Lung (tissue), 11 donors: ENCODE measurements at regions not wholly inside any gene's neighbourhood (a gene's known extent, or its start where the extent isn't known, plus 50 kb on each side); places are given as distances from the start of the nearest gene placed in this dataset.

Experiments used
- ATAC-seq: fragments of 200-7000 bp; cut with Tn5 transposase; one replicate; pipeline ENCODE4 v1.9.1; 2020; ENCODE audit warnings: moderate number of reproducible peaks; ENCODE audit not compliant: insufficient read depth, low FRiP score
- DNase-seq, 3 donors: peaks; one replicate each; pipeline ENCODE4 v3.0.0-alpha.2; 2013 to 2017
- H3K27ac ChIP-seq, 2 donors: one replicate each; pipeline ENCODE4 v1.5.1; 2013; ENCODE audit warnings: mild to moderate bottlenecking in 2 of 2, moderate library complexity in 2 of 2, control low read depth in 1 of 2, inconsistent platforms in 1 of 2, low read depth in 1 of 2, low read length in 1 of 2
- H3K27me3 ChIP-seq, 3 donors: one replicate each; pipeline ENCODE4 v1.5.1; 2013; ENCODE audit warnings: low read length in 2 of 3; ENCODE audit not compliant: control insufficient read depth in 3 of 3, insufficient read depth in 3 of 3
- H3K36me3 ChIP-seq, 4 donors: one replicate each; pipeline ENCODE4 v1.5.1; 2013; ENCODE audit warnings: low read length in 4 of 4, mild to moderate bottlenecking in 1 of 4, moderate library complexity in 1 of 4; ENCODE audit not compliant: control insufficient read depth in 4 of 4, insufficient read depth in 4 of 4
- H3K4me1 ChIP-seq, 5 donors: one replicate each; pipeline ENCODE4 v1.5.1; 2013; ENCODE audit warnings: low read length in 5 of 5, mild to moderate bottlenecking in 2 of 5, moderate library complexity in 1 of 5; ENCODE audit not compliant: control insufficient read depth in 5 of 5, insufficient read depth in 5 of 5
- H3K4me3 ChIP-seq: one replicate; pipeline ENCODE4 v1.5.1; 2013; ENCODE audit warnings: mild to moderate bottlenecking, control low read depth, moderate library complexity
- H3K9ac ChIP-seq, 2 donors: one replicate each; pipeline ENCODE4 v1.5.1; 2013; ENCODE audit warnings: low read length in 2 of 2, control low read depth in 1 of 2; ENCODE audit not compliant: insufficient read depth in 1 of 2
- H3K9me3 ChIP-seq, 4 donors: one replicate each; pipeline ENCODE4 v1.5.1; 2013; ENCODE audit warnings: low read length in 3 of 4, mild to moderate bottlenecking in 1 of 4, moderate library complexity in 1 of 4; ENCODE audit not compliant: control insufficient read depth in 4 of 4, insufficient read depth in 3 of 4
- WGBS, 2 donors: extraction: QIAGEN DNeasy Blood & Tissue Kit; methylation state at CpG; one replicate each; pipeline ENCODE4 v1.1.7; 2013; 5-methylcytosine and 5-hydroxymethylcytosine counted together
- TF ChIP-seq, protein P1 (sequence below): IDR thresholded peaks from 2 replicates; pipeline ENCODE4 v1.5.1; 2012; ENCODE audit warnings: mild to moderate bottlenecking; ENCODE audit errors: control extremely low read depth, extremely low read depth
- donor health status: control.
- donor health status: control.
- donor health status: Bipolar disorder and iron deficiency.
- donor health status: healthy.
- donor health status: DM: yes; HTN: yes; CAD: no.

DNA sequence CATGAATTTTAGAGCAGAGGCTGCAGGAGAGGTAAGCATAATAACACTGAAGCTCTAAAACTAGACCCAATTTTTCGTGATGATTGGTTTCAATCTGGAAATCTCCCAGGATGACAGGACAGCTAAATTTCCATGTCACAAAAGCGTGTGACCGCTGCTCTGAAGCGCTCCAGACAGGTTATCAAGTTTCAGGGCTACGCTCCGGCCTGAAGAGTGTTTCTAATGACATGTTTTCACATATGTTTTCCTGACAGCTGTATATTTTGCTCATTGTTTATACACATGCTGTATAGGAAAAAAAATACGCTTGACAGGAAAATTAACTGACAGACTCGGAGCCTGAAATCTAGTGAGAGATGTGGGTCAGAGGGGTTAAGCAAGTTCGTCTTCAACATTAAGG is 219.8 kb upstream of the BMPER start:
- Histone ChIP-seq H3K27ac (no peak overlapping the region), H3K4me3 (no peak overlapping the region), H3K9ac (no peak overlapping the region), H3K27me3 (no peaks in the 10 kb centered on the region), H3K4me1 (peaks cover 0 to 20% (median 5%) of the 10 kb centered on the region in 5 donors), H3K9me3 (no peaks in the 10 kb centered on the region), H3K36me3 (peaks cover 0 to 1% (median 0%) of the 10 kb centered on the region in 4 donors)
- 94 to 95% methylated on average over 9 of the region's 9 CpGs for WGBS, 2 donors
- ATAC-seq (no peak), DNase-seq (no peak)
- TF ChIP-seq, protein P1, sequence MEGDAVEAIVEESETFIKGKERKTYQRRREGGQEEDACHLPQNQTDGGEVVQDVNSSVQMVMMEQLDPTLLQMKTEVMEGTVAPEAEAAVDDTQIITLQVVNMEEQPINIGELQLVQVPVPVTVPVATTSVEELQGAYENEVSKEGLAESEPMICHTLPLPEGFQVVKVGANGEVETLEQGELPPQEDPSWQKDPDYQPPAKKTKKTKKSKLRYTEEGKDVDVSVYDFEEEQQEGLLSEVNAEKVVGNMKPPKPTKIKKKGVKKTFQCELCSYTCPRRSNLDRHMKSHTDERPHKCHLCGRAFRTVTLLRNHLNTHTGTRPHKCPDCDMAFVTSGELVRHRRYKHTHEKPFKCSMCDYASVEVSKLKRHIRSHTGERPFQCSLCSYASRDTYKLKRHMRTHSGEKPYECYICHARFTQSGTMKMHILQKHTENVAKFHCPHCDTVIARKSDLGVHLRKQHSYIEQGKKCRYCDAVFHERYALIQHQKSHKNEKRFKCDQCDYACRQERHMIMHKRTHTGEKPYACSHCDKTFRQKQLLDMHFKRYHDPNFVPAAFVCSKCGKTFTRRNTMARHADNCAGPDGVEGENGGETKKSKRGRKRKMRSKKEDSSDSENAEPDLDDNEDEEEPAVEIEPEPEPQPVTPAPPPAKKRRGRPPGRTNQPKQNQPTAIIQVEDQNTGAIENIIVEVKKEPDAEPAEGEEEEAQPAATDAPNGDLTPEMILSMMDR, result no peak

DNA sequence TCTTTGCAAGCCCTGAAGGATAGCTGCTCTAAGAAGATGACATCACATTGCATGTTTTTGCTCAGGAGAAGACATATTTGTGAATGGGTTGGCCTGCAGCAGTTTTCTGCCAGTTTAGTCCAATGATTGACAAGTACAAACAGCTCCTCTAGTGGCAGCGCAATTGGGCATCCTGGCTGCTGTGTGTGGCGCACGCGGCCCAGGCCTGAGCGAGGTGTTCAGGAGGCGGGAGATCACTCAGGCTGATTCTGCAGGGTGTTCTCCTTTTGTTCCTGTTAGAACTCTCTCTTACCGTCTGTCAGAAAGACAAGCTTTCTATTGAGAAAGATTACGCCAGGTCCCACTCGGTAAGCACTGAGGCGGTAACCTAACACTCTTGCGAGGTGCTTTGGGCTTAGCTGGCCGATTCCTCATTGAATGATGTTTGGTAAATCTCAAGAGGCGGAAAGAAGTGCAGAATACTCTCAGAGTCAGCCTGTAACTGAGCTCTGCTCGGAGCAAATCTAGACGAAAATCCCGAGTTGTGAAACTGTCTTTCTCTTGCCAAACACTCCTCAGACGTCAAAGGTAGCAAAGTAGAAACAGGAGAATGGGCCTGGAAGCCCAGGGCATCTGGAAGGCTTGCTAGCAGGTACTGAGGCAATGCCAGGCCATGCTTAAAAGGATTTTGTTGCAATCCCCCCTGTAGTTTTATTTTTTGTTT is 219.2 kb upstream of the BMPER start:
- ATAC-seq (peak; percentile 62), DNase-seq (peak; percentile 46 to 72 (median 49))
- WGBS, 2 donors, result 72 to 84% methylated on average over 17 of the region's 17 CpGs
- peaks cover 0 to 1% (median 0%) of the 10 kb centered on the region in 4 donors for H3K36me3 ChIP-seq
- peaks cover 0 to 20% (median 5%) of the 10 kb centered on the region in 5 donors for H3K4me1 ChIP-seq
- no peaks in the 10 kb centered on the region for H3K27me3 ChIP-seq
- no peak overlapping the region for H3K27ac ChIP-seq
- TF ChIP-seq, protein P1, result no peak
- H3K4me3 ChIP-seq, result no peak overlapping the region
- H3K9me3 ChIP-seq, result no peaks in the 10 kb centered on the region
- peak overlapping the region in 1 of 2 donors; percentile 48 for H3K9ac ChIP-seq

DNA sequence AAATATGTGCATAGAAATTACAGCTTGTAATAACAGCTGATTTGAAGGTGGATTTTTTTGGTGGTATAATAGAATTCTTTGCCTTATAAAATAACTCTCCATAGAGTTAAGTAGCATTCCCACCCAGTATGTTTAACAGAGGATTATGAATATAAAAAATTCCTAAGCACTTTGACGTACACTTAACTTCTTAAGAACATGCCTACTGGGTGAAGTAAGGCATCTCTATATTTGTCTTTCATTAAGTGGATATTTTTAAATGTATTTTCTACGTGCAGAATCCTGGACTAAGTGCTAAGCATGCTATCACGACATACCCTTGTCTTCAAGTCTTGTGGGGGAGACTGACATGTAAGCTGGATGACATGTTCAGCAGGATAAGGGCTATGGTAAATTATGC is 217.7 kb upstream of the BMPER start:
- Histone ChIP-seq H3K27me3 (no peaks in the 10 kb centered on the region), H3K4me1 (peaks cover 0 to 22% (median 5%) of the 10 kb centered on the region in 5 donors), H3K36me3 (no peaks in the 10 kb centered on the region), H3K9me3 (no peaks in the 10 kb centered on the region), H3K27ac (no peak overlapping the region), H3K9ac (no peak overlapping the region), H3K4me3 (no peak overlapping the region)
- WGBS, 2 donors, result 69 to 90% methylated on average over 3 of the region's 3 CpGs
- DNase-seq (peak in 1 of 3 donors; percentile 53), ATAC-seq (peak; percentile 45)
- TF ChIP-seq, protein P1, result no peak

DNA sequence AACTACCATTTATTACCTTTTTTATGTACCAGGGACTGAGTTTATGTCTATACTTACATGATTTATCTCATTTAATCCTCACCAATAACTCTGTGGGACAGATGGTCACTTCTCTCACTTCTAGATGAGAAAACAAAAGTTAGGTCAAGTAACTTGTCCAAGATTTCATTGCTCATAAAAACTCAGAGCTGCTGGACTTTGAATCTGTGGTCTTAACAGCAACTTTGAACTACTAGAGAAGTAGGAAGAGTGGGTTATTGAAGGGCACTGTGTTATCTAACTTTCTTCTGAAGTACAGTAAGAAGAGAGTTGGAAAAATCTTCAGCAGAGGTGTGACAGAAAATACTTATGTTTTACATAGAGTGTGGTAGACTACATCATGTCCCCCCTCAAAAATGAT is 214.2 kb upstream of the BMPER start:
- no peak overlapping the region for H3K9ac ChIP-seq
- no peak for DNase-seq
- H3K4me1 ChIP-seq, result peaks cover 0 to 21% (median 4%) of the 10 kb centered on the region in 5 donors
- no peak for ATAC-seq
- H3K4me3 ChIP-seq, result no peak overlapping the region
- H3K36me3 ChIP-seq, result no peaks in the 10 kb centered on the region
- no peak overlapping the region for H3K27ac ChIP-seq
- TF ChIP-seq, protein P1, result no peak
- no peaks in the 10 kb centered on the region for H3K9me3 ChIP-seq
- H3K27me3 ChIP-seq, result no peaks in the 10 kb centered on the region
